ENCODE measurements at regions not wholly inside any gene's neighbourhood (a gene's known extent, or its start where the extent isn't known, plus 50 kb on each side); places are given as distances from the start of the nearest gene placed in this dataset.
"Not testable (repeated sequence)": the region's sequence is repeated elsewhere in the genome, so short reads cannot be mapped to it uniquely, and the experiment has no call there.

- peaks cover 0 to 2% of the 10 kb centered on the region in 2 donors for H3K4me1 ChIP-seq (ENCODE audit: control insufficient read depth in 2 of 2, insufficient read depth in 1 of 2, low read depth in 1 of 2, low read length in 2 of 2)
- H3K4ac ChIP-seq (ENCODE audit: low read length), result no peak overlapping the region
- no peak overlapping the region for H4K91ac ChIP-seq (ENCODE audit: low read depth, low read length, poor library complexity)
- H3K27ac ChIP-seq (replicated peaks; ENCODE audit: low read length), result no peak overlapping the region
- no peak overlapping the region for H2AK5ac ChIP-seq (ENCODE audit: low read depth, low read length)
- H3K9ac ChIP-seq (ENCODE audit: low read depth, low read length, poor library complexity), result no peak overlapping the region
- no peak overlapping the region for H2AFZ ChIP-seq (ENCODE audit: low read length)
- H3K4me3 ChIP-seq (ENCODE audit: low read length in 2 of 2), result no peak overlapping the region
- no peak overlapping the region for H4K8ac ChIP-seq (ENCODE audit: low read depth, low read length)
- H2BK120ac ChIP-seq (ENCODE audit: low read depth, low read length), result no peak overlapping the region
- H3K4me2 ChIP-seq (ENCODE audit: insufficient read depth, low read length, poor library complexity, severe bottlenecking), result no peak overlapping the region
- H3K36me3 ChIP-seq (replicated peaks in 1 of 2; ENCODE audit: control insufficient read depth in 2 of 2, insufficient read depth in 2 of 2, low read length in 2 of 2), result no peaks in the 10 kb centered on the region
- no peak overlapping the region for H2BK5ac ChIP-seq (ENCODE audit: low read length)
- peaks cover 0 to 3% of the 10 kb centered on the region in 2 donors for H3K9me3 ChIP-seq (replicated peaks in 1 of 2; ENCODE audit: control insufficient read depth in 2 of 2, insufficient read depth in 1 of 2, low read depth in 1 of 2, low read length in 2 of 2)
- no peak overlapping the region for H3K23ac ChIP-seq (ENCODE audit: low read depth, low read length, poor library complexity)
- no peak overlapping the region for H2BK15ac ChIP-seq (ENCODE audit: low read length)
- no peak for DNase-seq (ENCODE audit: low spot score)
- no CpG with 5 or more reads among the region's 10 CpGs for WGBS, 2 donors (ENCODE audit: extremely low coverage in 2 of 2, insufficient read length in 2 of 2, insufficient replicate concordance in 1 of 2)
- no peak overlapping the region for H2BK12ac ChIP-seq (ENCODE audit: low read length)
- H3K18ac ChIP-seq (ENCODE audit: low read length), result no peak overlapping the region
- no peak overlapping the region for H3K14ac ChIP-seq (ENCODE audit: low read length)
- no peaks in the 10 kb centered on the region for H3K27me3 ChIP-seq (ENCODE audit: control insufficient read depth in 3 of 3, insufficient read depth in 3 of 3, low read depth in 1 of 3, low read length in 3 of 3)
- H3K79me1 ChIP-seq (ENCODE audit: low read depth, low read length), result no peaks in the 10 kb centered on the region
These were observed 361.0 kb downstream of the CD83 start for GRCh38 chr6:14478381-14479225.

- H3K4me2 ChIP-seq (ENCODE audit: insufficient read depth, low read length, poor library complexity, severe bottlenecking); H3K18ac ChIP-seq (ENCODE audit: low read length); H4K8ac ChIP-seq (ENCODE audit: low read depth, low read length); H3K9ac ChIP-seq (ENCODE audit: low read depth, low read length, poor library complexity); H2BK120ac ChIP-seq (ENCODE audit: low read depth, low read length); H2AK5ac ChIP-seq (ENCODE audit: low read depth, low read length); H4K91ac ChIP-seq (ENCODE audit: low read depth, low read length, poor library complexity); H3K4me3 ChIP-seq (ENCODE audit: low read length in 2 of 2); H2BK5ac ChIP-seq (ENCODE audit: low read length); H3K23ac ChIP-seq (ENCODE audit: low read depth, low read length, poor library complexity); H3K4ac ChIP-seq (ENCODE audit: low read length); H3K9me3 ChIP-seq (replicated peaks in 1 of 2; ENCODE audit: control insufficient read depth in 2 of 2, insufficient read depth in 1 of 2, low read depth in 1 of 2, low read length in 2 of 2); H3K14ac ChIP-seq (ENCODE audit: low read length); H3K27me3 ChIP-seq (ENCODE audit: control insufficient read depth in 3 of 3, insufficient read depth in 3 of 3, low read depth in 1 of 3, low read length in 3 of 3); H2BK15ac ChIP-seq (ENCODE audit: low read length); H2BK12ac ChIP-seq (ENCODE audit: low read length); H2AFZ ChIP-seq (ENCODE audit: low read length); H3K27ac ChIP-seq (replicated peaks; ENCODE audit: low read length); H3K79me1 ChIP-seq (ENCODE audit: low read depth, low read length); H3K4me1 ChIP-seq (ENCODE audit: control insufficient read depth in 2 of 2, insufficient read depth in 1 of 2, low read depth in 1 of 2, low read length in 2 of 2); H3K36me3 ChIP-seq (replicated peaks in 1 of 2; ENCODE audit: control insufficient read depth in 2 of 2, insufficient read depth in 2 of 2, low read length in 2 of 2); DNase-seq (ENCODE audit: low spot score): not testable (repeated sequence)
- no CpG with 5 or more reads among the region's 1 CpG for WGBS, 2 donors (ENCODE audit: extremely low coverage in 2 of 2, insufficient read length in 2 of 2, insufficient replicate concordance in 1 of 2)
These were observed 364.4 kb downstream of the CD83 start for GRCh38 chr6:14481946-14482345.

- no peaks in the 10 kb centered on the region for H3K27me3 ChIP-seq (ENCODE audit: control insufficient read depth in 3 of 3, insufficient read depth in 3 of 3, low read depth in 1 of 3, low read length in 3 of 3)
- H3K23ac ChIP-seq (ENCODE audit: low read depth, low read length, poor library complexity), result no peak overlapping the region
- peaks cover 3% of the 10 kb centered on the region for H3K79me1 ChIP-seq (ENCODE audit: low read depth, low read length)
- H3K4me1 ChIP-seq (ENCODE audit: control insufficient read depth in 2 of 2, insufficient read depth in 1 of 2, low read depth in 1 of 2, low read length in 2 of 2), result no peaks in the 10 kb centered on the region
- no peak for DNase-seq (ENCODE audit: low spot score)
- H2AFZ ChIP-seq (ENCODE audit: low read length), result no peak overlapping the region
- H3K14ac ChIP-seq (ENCODE audit: low read length), result no peak overlapping the region
- H3K4me2 ChIP-seq (ENCODE audit: insufficient read depth, low read length, poor library complexity, severe bottlenecking), result no peak overlapping the region
- H3K9me3 ChIP-seq (replicated peaks in 1 of 2; ENCODE audit: control insufficient read depth in 2 of 2, insufficient read depth in 1 of 2, low read depth in 1 of 2, low read length in 2 of 2), result peaks cover 9 to 13% of the 10 kb centered on the region in 2 donors
- H3K27ac ChIP-seq (replicated peaks; ENCODE audit: low read length), result no peak overlapping the region
- WGBS, 2 donors (ENCODE audit: extremely low coverage in 2 of 2, insufficient read length in 2 of 2, insufficient replicate concordance in 1 of 2), result no CpG with 5 or more reads among the region's 3 CpGs
- H2BK120ac ChIP-seq (ENCODE audit: low read depth, low read length), result no peak overlapping the region
- H3K36me3 ChIP-seq (replicated peaks in 1 of 2; ENCODE audit: control insufficient read depth in 2 of 2, insufficient read depth in 2 of 2, low read length in 2 of 2), result no peaks in the 10 kb centered on the region
- no peak overlapping the region for H3K9ac ChIP-seq (ENCODE audit: low read depth, low read length, poor library complexity)
- no peak overlapping the region for H4K8ac ChIP-seq (ENCODE audit: low read depth, low read length)
- H2BK15ac ChIP-seq (ENCODE audit: low read length), result peak overlapping the region; percentile 67
- H3K4me3 ChIP-seq (ENCODE audit: low read length in 2 of 2), result no peak overlapping the region
- H2BK12ac ChIP-seq (ENCODE audit: low read length), result no peak overlapping the region
- no peak overlapping the region for H3K18ac ChIP-seq (ENCODE audit: low read length)
- H2AK5ac ChIP-seq (ENCODE audit: low read depth, low read length), result peak overlapping the region; percentile 47
- H4K91ac ChIP-seq (ENCODE audit: low read depth, low read length, poor library complexity), result no peak overlapping the region
- H3K4ac ChIP-seq (ENCODE audit: low read length), result no peak overlapping the region
- H2BK5ac ChIP-seq (ENCODE audit: low read length), result no peak overlapping the region
These were observed 370.1 kb downstream of the CD83 start for GRCh38 chr6:14487625-14488024.

GRCh38 chr6:14488180-14488579, 370.6 kb downstream of the CD83 start:
- H3K36me3 ChIP-seq (replicated peaks in 1 of 2; ENCODE audit: control insufficient read depth in 2 of 2, insufficient read depth in 2 of 2, low read length in 2 of 2), result no peaks in the 10 kb centered on the region

More at GRCh38 chr6:14488180-14488579, 370.6 kb downstream of the CD83 start:
- peak overlapping the region; percentile 90 for H2BK12ac ChIP-seq (ENCODE audit: low read length)
- H4K8ac ChIP-seq (ENCODE audit: low read depth, low read length), result peak overlapping the region; percentile 48
- peaks cover 3% of the 10 kb centered on the region for H3K79me1 ChIP-seq (ENCODE audit: low read depth, low read length)
- peak overlapping the region; percentile 67 for H2BK15ac ChIP-seq (ENCODE audit: low read length)
- H4K91ac ChIP-seq (ENCODE audit: low read depth, low read length, poor library complexity), result no peak overlapping the region
- no peak overlapping the region for H3K4ac ChIP-seq (ENCODE audit: low read length)
- H3K18ac ChIP-seq (ENCODE audit: low read length), result peak overlapping the region; percentile 52
- H2BK5ac ChIP-seq (ENCODE audit: low read length), result no peak overlapping the region
- no peak overlapping the region for H3K27ac ChIP-seq (replicated peaks; ENCODE audit: low read length)
- H3K9ac ChIP-seq (ENCODE audit: low read depth, low read length, poor library complexity), result peak overlapping the region; percentile 21
- H3K4me3 ChIP-seq (ENCODE audit: low read length in 2 of 2), result no peak overlapping the region
- DNase-seq (ENCODE audit: low spot score), result no peak
- no peak overlapping the region for H3K4me2 ChIP-seq (ENCODE audit: insufficient read depth, low read length, poor library complexity, severe bottlenecking)
- H2BK120ac ChIP-seq (ENCODE audit: low read depth, low read length), result no peak overlapping the region
- no peak overlapping the region for H2AFZ ChIP-seq (ENCODE audit: low read length)
- H3K9me3 ChIP-seq (replicated peaks in 1 of 2; ENCODE audit: control insufficient read depth in 2 of 2, insufficient read depth in 1 of 2, low read depth in 1 of 2, low read length in 2 of 2), result peaks cover 9 to 13% of the 10 kb centered on the region in 2 donors
- H3K4me1 ChIP-seq (ENCODE audit: control insufficient read depth in 2 of 2, insufficient read depth in 1 of 2, low read depth in 1 of 2, low read length in 2 of 2), result no peaks in the 10 kb centered on the region
- H3K27me3 ChIP-seq (ENCODE audit: control insufficient read depth in 3 of 3, insufficient read depth in 3 of 3, low read depth in 1 of 3, low read length in 3 of 3), result no peaks in the 10 kb centered on the region
- WGBS, 2 donors (ENCODE audit: extremely low coverage in 2 of 2, insufficient read length in 2 of 2, insufficient replicate concordance in 1 of 2), result no CpG with 5 or more reads among the region's 2 CpGs
- H2AK5ac ChIP-seq (ENCODE audit: low read depth, low read length), result peak overlapping the region; percentile 98
- H3K14ac ChIP-seq (ENCODE audit: low read length), result no peak overlapping the region
- H3K23ac ChIP-seq (ENCODE audit: low read depth, low read length, poor library complexity), result no peak overlapping the region
